ENCODE measurements at regions not wholly inside any gene's neighbourhood (a gene's known extent, or its start where the extent isn't known, plus 50 kb on each side); places are given as distances from the start of the nearest gene placed in this dataset.
A peak's percentile ranks its signal among the peaks of the same experiment; 100 is the strongest.
"Not testable (repeated sequence)": the region's sequence is repeated elsewhere in the genome, so short reads cannot be mapped to it uniquely, and the experiment has no call there.

DNA sequence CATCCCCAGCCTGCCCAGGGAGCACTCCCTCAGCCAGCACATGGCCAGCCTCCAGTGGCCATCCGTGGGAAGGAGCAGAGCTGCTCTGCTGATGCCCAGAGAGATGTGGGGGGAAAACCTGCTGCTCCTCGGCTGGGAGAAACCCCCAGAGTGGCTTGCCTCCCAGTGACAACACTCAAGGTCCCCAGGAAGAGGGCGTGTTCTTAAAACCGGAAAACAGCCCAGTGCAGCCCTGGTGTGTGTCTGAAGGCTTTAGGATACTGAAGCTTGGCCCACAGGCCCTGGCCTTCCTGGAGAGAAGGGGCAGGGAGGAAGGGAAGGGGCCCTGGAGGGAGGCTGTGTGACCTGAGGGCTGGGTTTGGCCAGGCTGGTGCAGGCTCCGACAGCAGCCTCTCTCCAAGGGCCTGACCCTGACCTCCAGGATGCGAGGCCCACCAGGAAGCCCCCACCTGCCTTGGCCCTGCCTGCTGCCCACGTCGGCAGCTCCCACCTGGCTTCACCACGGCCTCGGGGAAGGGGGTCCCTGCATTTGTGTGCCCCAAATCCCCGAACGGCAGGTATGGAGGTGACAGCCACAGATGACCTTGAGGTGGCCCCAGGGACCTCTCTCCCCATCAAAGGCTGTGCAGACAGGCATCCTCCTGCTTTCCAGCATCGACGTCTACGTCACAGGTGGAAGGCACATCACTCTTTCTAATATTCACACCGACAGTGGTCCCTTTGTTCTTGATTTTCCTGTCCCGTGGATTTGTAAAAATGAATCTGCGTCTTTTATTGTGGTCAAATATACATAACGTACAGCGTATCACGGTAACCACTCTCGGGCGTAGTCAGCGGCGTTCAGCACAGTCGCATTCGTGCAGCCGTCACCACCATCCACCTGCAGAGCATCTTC, 190.0 kb upstream of the C14orf180 start:
- peak; percentile 34 for DNase-seq

DNA sequence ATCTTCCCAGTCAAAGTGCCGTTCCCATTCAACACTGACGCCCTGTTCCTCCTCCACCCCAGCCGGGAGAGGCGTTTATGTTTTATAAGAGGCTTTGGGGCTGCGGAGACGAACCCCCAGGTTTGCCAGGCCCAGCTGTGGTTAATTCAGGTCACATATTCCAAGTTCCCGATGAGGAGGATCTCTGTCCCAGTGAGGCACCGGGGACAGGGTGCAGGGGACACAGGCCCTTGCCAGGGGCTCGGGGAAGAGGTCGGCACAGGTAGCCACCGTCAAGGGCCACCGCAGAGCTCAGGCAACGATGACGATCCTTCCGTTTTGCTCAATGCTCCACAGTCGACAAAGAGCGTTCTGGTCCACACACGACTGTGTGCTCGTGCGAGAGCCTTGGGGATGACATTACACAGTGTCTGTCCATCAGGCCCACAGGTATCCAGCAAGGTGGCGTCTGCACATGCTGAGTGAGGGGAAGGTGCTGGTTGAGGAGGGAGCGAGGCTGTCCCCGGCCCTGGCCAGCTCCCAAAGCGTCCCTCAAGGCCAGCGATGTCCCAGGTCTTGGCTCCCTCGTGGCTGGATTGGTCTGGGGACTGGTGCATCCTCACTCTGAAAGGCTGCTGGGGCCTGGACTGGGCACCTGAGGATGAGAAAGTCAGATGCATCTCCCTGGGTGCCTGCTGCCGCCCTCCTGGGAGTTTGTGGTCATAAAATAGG, 189.2 kb upstream of the C14orf180 start:
- DNase-seq: no peak

DNA sequence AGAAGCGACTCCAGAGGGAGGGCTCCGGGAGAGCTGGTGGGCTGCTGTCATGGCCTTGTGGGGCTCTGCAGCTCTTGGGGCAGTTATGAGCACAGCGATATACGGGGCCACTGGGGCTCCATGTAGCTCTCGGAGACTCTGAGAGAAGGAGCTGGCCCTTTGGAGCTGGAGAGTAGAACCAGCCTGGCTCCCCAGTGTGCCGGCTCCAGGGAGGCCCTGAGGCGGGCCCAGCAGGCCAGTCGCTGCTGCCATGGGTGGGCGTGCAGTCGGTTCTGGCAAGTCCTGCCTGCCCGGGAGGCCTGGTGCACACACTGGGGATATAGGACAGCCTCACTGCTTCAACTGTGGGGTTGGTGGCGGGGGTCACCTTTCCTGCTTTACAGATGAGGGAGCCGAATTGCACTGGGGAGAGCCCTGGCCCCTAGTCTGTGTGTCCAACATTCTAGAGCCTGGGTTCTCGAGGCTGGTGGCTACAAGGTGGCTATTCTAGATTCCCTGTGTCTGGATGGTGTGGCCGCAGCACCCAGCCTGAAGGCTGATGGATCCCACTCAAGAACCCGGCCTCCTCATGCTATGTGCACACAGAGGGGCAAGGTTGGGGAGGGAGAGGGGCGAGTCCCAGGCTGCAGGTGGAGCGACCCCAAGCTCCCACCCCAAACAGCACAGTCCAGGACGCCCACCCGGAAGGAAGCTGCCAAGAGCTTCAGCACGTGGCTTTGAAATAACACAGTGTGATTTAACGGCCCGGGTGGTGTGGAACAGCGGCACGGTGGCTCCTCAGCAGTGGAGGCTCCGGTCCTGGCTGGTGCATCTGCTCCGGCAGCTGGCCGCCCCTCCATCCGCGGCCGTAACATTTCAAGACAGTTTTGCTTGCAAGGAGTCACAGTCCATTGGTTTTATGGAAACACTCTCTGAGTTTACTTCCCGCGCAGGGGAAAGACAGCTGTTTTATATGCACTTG, 188.3 kb upstream of the C14orf180 start:
- DNase-seq: no peak

DNA sequence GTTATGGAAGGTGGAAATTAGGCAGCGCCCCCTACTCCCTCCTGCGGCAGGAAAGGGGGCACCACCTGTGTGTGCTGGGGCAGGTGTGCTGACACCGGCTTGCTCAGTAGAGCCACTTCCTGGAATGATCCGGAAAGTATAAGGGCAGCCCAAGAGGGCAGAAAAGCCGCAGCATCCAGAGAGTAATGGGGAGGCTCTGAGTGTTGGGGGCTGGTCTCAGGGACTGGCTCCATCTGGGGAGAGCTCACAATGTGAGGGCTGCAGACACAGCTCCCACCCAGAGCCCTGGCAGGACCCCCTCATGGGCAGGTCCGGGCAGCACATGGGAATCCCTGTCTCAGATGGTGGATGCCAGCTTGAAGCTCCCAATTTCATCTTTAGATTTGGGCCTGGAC, 187.6 kb upstream of the C14orf180 start:
- DNase-seq: no peak

DNA sequence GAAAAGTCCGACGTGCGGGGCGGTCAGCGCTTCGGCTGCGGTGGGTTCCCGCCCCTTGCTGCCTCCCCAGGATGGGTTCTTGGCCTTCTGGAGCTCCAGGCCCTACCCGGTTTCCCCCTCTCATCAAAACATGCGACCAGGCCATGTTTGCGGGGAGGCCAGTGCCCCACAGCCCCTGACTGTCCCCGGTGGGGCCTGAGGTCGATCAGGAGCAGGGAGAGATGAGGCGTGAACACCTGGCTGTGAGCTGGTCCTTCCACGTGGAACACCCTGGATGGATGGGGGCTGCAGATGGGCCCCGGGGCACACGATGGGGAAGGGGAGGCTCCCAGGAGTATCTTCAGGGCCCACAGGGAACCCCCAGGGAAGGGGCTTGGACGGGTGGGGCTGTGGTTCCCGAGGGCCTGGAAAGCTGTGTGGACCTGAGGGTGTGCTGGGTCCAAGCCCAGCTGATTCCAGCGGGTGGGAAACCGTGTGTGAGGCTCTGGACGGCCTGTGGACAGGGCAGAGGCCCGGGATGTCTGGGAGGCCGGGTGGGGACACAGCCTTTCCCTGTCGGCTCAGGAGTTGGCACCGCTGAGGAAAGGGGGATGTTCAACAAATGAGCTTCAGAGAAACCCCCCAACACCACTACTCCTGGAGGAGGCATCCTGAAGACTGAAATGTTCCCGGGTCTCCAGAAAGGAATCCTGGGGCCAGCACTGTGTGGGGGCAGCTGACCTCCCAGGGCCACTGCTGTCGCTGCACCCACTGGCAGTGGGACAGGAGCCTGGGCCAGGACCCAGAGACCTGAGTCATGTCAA, 187.0 kb upstream of the C14orf180 start:
- DNase-seq: no peak

DNA sequence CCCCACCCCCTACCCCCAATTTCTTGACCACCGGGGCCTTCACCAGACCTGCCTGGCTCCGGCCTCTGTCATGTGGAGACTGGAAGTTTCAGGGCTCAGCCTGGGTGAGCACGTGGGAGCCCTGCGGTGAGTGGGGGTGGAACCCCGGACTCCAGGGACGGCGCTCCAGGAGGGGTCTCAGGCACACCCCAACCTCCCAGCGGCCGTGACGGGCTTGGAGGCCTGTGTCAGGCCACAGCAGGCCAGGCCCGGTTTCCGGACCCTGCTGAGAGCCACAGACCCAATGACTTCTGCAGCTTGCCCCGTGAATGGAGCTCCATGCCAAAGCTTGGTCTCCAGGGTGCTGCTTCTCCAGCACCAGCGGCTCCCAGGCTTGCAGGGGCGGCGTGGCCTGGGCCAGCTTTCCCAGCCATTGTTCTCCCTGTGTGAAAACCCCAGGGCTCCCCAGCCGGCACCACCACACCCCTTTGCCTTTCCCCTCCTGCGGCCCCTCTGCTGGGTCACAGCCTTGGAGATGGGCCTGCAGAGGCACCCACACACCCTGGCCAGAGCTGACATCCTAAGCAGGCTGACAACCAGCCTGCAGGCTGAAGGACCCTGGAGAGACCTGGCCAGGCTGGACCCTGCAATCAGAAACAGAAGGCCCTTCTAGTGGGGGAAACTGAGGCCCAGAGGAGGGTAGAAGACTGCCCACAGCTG, 186.2 kb upstream of the C14orf180 start:
- no peak for DNase-seq

DNA sequence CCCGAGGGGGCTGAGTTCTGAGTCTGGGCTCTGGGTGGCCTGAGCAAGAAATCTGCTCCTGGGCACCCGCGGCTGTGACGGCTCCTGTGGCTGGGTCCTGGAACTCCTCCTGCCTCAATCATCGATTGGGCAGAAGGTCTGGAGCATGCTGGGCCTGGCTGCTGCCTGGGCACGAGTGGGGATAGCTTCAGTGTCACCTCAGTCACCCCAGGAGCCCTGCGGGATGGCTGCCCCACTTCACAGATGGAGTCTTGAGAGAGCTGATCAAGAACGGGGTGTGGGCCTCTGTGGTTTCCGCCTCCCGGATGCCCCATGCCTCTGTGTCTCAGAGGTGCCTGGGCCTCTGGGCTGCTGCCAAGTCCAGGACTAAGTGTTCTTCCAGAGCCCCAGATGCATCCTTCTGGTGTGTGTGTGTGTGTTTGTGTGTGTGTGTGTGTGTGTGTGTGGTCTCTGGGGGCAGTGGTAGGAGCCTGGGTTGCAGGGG, 185.6 kb upstream of the C14orf180 start:
- peak; percentile 62 for DNase-seq

DNA sequence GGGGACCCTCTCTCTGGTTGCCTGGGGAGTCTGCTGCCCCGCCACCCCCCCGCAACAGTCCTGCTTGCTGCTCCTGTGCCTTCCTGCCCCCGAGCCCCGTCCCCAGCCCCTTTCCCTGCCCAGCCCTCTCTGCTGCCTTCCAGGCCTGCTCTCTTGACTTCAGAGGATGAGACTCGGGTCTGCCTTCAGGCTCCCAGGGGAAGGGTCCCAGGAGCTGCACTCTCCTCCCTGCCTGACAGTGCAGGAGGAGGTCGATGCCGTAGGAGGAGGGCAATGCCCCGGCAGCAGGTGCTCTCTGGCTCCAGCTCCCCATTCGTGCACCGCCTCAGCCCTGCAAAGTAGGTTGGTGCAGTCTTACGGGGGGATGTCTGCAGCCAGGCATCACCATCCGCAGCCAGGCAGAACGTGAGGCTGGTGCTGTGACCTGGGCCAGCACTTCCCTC, 185.1 kb upstream of the C14orf180 start:
- no peak for DNase-seq

DNA sequence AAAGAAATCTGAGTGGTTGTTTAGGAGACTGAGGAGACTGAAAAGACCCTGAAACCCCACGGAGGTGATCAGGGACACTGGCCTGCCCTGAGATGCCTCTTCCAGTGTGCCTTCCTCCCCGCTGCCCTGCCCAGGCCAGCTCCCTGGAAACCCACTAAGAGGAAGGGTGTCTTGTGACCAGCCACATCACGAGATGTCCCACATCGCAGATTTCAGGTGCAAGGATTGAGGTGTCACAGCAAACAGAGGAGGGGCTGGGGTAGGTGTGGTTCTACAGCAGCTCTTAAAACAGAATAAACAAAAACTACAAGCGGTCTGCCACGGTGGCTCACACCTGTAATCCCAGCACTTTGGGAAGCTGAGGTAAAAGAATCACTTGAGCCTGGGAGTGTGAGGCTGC, 184.3 kb upstream of the C14orf180 start:
- no peak for DNase-seq

DNA sequence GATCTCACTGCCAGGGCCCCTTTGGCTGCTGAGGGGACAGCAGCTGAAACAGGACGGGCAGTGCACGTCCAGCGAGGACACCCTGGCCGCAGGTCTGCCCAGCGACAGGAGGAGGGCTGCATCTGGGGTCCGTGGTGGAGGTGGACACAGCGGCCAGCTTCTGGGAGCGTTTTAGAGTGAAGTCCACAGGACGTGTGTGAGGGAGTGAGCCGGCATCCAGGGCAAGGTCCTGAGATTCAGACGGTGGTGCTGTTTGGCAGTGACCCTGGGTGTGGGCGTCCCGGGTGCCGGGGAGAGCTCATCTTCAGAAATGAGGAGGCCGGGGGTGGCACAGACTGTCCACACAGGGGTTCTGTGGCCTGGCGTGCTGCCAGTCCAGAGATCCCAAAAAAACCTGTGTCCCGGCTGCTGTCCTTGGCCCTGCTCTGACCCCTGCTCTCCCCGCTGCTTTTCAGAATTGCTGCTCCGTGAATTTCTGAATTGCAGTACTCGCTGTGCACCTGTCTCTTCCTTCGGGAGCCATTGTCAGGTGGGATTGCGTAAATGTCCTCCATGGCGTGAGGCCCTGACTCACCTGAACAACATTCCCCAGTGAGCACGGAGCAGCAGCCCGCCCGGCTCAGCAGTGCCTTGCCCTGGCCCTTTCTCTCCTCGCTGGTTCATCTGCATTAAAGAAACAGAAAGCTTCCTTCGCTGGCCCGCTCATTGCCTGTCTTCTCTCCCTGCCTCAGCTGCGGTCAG, 183.5 kb upstream of the C14orf180 start:
- no peak for DNase-seq

DNA sequence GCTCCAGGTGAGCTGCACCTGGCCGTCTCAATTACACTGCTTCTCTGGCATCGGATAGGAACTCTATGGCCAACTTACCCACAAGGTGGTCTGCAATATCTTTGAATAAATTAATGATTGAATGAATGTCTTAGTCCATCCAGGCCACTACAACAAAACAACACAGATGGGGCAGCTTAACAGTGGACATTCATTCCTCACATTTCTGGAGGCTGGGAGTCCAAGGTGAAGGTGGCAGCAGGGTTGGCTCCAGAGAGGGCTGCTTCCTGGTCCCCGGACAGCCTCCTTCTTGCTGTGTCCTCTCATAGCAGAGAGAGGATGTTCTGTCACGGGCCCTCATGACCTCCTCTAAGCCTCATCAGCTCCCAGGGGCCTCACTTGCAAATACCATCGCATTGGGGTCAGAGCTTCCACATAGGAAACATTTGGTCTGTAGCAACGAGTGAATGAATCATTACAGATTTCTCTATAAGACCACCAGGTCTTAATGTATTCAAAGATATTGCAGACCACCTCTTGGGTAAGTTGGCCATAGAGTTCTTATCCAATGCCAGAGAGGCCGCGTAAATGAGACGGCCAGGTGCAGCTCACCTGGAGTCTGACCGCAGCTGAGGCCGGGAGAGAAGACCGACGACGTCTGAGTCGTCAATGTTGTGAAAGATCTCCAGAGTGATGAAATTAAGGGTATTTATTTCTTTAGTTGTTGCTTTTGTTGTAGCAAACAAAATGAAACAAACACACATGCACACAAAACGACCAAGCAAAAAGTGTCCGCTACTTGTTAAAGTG, 182.7 kb upstream of the C14orf180 start:
- DNase-seq: no peak

DNA sequence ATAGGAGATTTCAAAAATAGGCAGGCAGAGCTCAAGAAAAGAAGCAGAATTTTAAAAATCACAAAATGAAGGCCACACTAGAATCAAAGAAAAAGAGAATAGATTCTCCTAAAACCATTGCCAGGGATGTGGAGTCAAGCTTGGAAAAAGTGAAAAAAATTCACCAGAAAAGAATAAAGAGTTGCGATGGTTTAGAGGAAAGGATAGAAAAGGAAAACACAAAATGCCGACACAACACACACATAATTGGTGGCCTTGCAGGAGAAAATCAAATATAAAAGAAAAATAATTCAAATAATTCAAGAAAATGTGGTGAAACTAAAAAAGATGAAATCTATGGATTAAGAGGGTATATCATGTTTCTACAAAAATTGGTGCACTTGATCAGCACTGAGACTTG, 181.6 kb upstream of the C14orf180 start:
- no peak for DNase-seq

DNA sequence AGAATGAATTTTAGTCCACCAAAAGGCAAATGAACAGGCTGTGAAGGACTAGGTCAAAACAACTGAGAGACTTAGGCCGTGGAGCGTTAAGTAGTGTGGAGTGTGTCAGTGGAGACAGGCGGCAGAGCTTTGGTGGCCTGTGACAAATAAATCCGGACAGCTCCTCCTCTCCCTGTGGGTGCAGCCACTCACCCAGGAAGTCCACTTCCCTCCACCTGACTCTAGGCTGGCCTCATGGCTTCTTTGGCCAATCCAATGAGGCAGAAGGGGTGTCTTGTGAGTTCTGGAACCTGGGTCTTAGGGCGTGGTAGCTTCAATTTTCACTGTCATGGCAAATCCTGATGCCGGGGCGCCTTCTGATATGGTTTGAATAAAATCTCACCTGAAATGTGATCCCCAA, 180.9 kb upstream of the C14orf180 start:
- no peak for DNase-seq

DNA sequence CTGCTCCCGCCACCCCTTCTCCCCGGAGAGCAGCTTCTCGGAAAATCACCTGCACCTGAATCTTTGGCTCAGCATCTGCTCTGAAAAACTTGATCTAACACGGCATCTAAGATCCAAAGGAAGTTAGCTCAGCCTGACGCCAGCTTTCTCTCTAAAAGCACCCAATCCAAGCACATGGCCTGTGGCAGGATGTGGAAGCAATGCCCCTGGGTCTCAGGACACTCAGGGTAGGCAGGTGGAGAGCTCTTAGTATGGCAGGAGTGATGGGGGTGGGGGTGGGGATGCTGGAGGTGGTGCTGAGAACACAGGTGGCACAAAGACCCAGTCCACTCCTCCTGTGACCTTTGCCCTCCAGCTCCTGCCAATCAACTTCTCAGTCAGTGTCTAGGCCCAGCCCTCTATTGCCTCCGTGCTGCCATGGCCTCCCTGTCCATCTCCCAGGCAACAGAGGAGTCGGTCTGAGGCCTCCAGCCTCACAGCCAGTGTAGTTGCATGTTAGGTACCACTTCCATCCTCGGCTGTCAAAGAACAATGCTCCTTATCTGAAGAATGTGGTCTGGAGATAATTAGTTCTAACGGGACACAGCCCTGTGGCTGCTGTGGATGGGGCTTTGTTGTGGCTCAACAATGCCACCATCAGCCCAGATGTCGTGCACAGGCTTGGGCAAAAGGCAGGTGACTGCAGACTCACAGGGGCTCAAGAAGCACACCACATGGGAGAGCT, 180.0 kb upstream of the C14orf180 start:
- no peak for DNase-seq

DNA sequence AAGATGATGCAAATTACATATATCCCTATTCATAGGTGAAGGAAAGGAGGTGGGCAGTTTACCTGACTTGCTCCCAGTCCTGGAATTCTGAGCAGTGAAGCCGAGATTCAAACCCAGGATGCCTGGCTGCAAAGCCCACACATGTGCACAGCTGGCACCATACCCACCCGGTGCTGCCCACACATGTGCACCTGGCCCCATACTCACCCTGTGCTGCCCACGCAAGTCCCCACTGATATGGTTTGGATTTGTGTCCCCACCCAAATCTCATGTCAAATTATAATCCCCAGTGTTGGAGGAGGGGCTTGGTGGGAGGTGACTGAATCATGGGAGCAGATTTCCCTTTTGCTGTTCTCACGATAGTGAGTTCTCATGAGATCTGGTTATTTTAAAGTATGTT, 179.2 kb upstream of the C14orf180 start:
- DNase-seq: no peak

DNA sequence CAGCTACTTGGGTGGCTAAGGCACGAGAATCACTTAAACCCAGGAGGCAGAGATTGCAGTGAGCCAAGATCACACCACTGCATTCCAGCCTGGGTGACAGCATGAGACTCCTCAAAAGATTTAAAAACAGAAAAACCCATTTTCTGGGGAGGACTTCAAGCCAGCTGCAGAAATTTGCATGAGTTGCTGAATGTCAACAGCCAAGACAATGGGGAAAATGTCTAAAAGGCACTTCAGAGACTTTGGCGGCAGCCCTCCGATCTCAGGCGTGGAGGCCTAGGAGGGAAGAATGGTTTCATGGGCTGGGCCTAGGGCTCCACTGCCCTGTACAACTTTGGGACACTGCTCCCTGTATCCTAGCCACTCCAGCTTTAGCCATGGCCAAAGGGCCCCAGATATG, 177.8 kb upstream of the C14orf180 start:
- DNase-seq: no peak

DNA sequence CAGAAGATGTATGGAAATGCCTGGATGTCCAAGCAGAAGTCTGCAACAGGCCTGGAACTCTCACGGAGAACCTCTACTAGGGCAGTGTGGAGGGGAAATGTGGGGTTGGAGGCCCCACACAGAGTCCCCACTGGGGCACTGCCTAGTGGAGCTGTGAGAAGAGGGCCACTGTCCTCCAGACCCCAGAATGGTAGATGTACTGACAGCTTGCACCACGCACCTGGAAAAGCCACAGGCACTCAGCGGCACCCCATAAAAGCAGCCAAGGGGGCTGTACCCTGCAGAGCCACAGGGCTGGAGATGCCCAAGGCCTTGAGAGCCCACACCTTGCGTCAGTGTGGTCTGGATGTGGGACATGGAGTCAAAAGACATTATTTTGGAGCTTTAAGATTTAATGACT, 177.3 kb upstream of the C14orf180 start:
- DNase-seq: not testable (repeated sequence)

DNA sequence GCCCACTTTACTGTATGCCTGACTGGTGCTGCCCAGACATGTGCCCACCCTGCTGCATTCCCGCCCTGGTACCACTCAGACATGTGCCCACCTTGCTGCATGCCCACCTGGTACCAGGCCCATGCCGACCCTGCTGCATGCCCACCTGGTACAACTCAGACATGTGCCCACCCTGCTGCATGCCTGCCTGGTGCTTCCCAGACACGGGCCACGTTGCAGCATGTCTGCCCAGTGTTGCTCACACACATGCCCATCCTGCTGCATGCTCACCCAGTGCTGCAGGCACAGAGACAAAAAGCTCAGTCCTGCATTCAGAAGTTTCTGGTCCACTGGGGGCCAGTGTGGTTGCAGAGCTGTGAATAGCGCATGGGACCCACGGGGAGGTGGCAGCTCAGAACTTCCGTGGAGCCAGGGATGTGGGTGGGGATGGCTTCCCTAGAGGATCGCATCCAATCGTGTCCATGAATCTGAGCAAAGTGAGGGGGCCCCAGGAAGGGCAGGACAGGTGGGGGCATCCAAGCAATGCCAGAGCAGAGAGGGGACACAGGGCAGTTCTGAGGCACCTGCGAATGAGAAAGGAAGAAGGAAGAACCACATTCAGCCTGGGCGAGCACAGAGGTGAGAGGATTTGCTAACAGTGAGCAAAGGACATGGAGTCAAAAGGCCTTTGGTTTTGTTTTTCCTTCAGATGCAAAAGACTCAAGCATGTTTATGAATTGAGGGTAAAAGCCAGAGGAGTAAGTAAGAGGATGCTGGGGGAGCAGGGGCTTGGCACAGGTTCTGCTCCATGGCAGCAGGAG, 175.9 kb upstream of the C14orf180 start:
- no peak for DNase-seq

All from activated CD4-positive, alpha-beta T cell treated with anti-CD3 and anti-CD28 coated beads for 48 hours (primary cell).